ENCODE measurements at regions not wholly inside any gene's neighbourhood (a gene's known extent, or its start where the extent isn't known, plus 50 kb on each side); places are given as distances from the start of the nearest gene placed in this dataset.

- no peak for TF ChIP-seq CTCF (IDR thresholded peaks at IDR 0.05; ENCODE audit: poor library complexity)
- TF ChIP-seq EZH2 (IDR thresholded peaks at IDR 0.05; ENCODE audit: borderline replicate concordance), result no peak
Observed at GRCh38 chr11:33577204-33577603, 123.4 kb downstream of the C11orf91 start.

Measured in hepatocyte (in vitro differentiated cells).